Tibial nerve (tissue), 4 donors: ENCODE measurements at regions not wholly inside any gene's neighbourhood (a gene's known extent, or its start where the extent isn't known, plus 50 kb on each side); places are given as distances from the start of the nearest gene placed in this dataset.

ENCODE experiments used
- EP300 ChIP-seq, 2 donors: sonication (generic); formaldehyde crosslinking; IDR thresholded peaks; one replicate each; pipeline ENCODE4 v1.6.1; 2017; ENCODE audit warnings: antibody characterized with exemption in 2 of 2, mild to moderate bottlenecking in 1 of 2
- POLR2A ChIP-seq, 2 donors: fragments of 450-650 bp; IDR thresholded peaks; one replicate each; pipeline ENCODE4 v1.6.1; 2017; ENCODE audit warnings: antibody characterized with exemption in 2 of 2, mild to moderate bottlenecking in 2 of 2, moderate library complexity in 2 of 2
- TF ChIP-seq, protein P1 (sequence below), 5 experiments: fragments of 200-600 bp in 3 of 5; fragments of 450-650 bp in 2 of 5; sonication (generic) in 3 of 5; IDR thresholded peaks; one replicate each; pipeline ENCODE4 v1.5.1; 2016 to 2019; ENCODE audit warnings: antibody characterized with exemption in 5 of 5, mild to moderate bottlenecking in 3 of 5, moderate library complexity in 2 of 5

DNA sequence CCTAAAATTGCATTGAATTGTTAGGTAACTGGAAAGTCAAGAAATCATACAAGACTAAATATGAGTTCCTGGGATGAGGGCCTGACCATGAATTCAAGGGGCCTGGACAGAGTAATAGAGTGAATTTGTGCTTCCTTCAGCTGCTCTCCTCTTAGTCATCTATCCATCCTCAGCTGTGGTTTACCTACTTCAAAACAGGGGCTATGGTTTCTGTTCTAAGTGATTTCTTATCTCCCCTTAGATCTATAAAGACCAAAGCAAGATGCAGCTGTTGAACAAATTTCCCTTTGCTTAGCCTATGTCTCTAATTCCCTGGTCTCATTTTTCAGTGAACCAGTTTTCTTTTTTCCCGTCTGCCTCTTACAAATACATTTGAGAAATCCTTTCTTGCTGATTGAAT lies 428.5 kb downstream of the FAM181B start:
- TF ChIP-seq POLR2A (IDR thresholded peaks at IDR 0.05): no peak
- TF ChIP-seq, protein P1, sequence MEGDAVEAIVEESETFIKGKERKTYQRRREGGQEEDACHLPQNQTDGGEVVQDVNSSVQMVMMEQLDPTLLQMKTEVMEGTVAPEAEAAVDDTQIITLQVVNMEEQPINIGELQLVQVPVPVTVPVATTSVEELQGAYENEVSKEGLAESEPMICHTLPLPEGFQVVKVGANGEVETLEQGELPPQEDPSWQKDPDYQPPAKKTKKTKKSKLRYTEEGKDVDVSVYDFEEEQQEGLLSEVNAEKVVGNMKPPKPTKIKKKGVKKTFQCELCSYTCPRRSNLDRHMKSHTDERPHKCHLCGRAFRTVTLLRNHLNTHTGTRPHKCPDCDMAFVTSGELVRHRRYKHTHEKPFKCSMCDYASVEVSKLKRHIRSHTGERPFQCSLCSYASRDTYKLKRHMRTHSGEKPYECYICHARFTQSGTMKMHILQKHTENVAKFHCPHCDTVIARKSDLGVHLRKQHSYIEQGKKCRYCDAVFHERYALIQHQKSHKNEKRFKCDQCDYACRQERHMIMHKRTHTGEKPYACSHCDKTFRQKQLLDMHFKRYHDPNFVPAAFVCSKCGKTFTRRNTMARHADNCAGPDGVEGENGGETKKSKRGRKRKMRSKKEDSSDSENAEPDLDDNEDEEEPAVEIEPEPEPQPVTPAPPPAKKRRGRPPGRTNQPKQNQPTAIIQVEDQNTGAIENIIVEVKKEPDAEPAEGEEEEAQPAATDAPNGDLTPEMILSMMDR (IDR thresholded peaks at IDR 0.05): no peak
- TF ChIP-seq EP300 (IDR thresholded peaks at IDR 0.05): no peak
